Mucosa of descending colon (tissue), 3 donors: ENCODE measurements at regions not wholly inside any gene's neighbourhood (a gene's known extent, or its start where the extent isn't known, plus 50 kb on each side); places are given as distances from the start of the nearest gene placed in this dataset.

Experiments used
- ATAC-seq: fragments of 200-7000 bp; cut with Tn5 transposase; one replicate; pipeline ENCODE4 v1.9.1; 2020; ENCODE audit warnings: mild to moderate bottlenecking, moderate library complexity
- DNase-seq, 3 donors: peaks; one replicate each; pipeline ENCODE4 v3.0.0-alpha.2; 2020
- H3K36me3 ChIP-seq: fragments of 200-600 bp; one replicate; pipeline ENCODE4 v1.8.0; 2021; ENCODE audit warnings: low read depth, mild to moderate bottlenecking
- H3K4me1 ChIP-seq: fragments of 200-600 bp; one replicate; pipeline ENCODE4 v1.8.0; 2021; ENCODE audit warnings: low read depth, mild to moderate bottlenecking
- H3K4me3 ChIP-seq: fragments of 200-600 bp; one replicate; pipeline ENCODE4 v1.8.0; 2021; ENCODE audit warnings: mild to moderate bottlenecking
- H3K9me3 ChIP-seq: fragments of 200-600 bp; one replicate; pipeline ENCODE4 v1.8.0; 2021; ENCODE audit warnings: mild to moderate bottlenecking
- CTCF ChIP-seq: fragments of 200-600 bp; IDR thresholded peaks from one replicate; pipeline ENCODE4 v1.8.0; 2022; ENCODE audit warnings: antibody characterized with exemption, mild to moderate bottlenecking
- intact Hi-C, 2 donors: fragments of 100-400 bp; cut with DNase I in 1 of 2; cut with micrococcal nuclease in 1 of 2; formaldehyde crosslinking; loops; one replicate each; pipeline versions ENCODE4 v1.11.0 to v1.11.1; 2022; cut with DNase I, micrococcal nuclease
- donor health status: DM: no; HTN: no; CAD: no; lungs with moderate emphysema.
- donor health status: DM: no; HTN: no; CAD: no.
- donor health status: DM: no; HTN: yes; CAD: no.

- Histone ChIP-seq H3K4me1 (no peaks in the 10 kb centered on the region), H3K9me3 (no peaks in the 10 kb centered on the region), H3K36me3 (no peaks in the 10 kb centered on the region), H3K4me3 (no peak overlapping the region)
- ATAC-seq, result no peak
- TF ChIP-seq CTCF, result no peak
- intact Hi-C loops, result no loop called here
- no peak for DNase-seq
Measured at GRCh38 chr15:95327183-95327525, 1003.3 kb upstream of the NR2F2 start.

GRCh38 chr15:95327661-95328060, 1002.8 kb upstream of the NR2F2 start:
- Histone ChIP-seq H3K36me3 (no peaks in the 10 kb centered on the region), H3K4me1 (no peaks in the 10 kb centered on the region), H3K4me3 (no peak overlapping the region), H3K9me3 (no peaks in the 10 kb centered on the region)
- intact Hi-C loops, result no loop called here
- DNase-seq (no peak), ATAC-seq (no peak)
- no peak for TF ChIP-seq CTCF

- no peak for TF ChIP-seq CTCF
- DNase-seq, result no peak
- no peak for ATAC-seq
- intact Hi-C loops, result no loop called here
- Histone ChIP-seq H3K9me3 (no peaks in the 10 kb centered on the region), H3K4me3 (no peak overlapping the region), H3K4me1 (no peaks in the 10 kb centered on the region), H3K36me3 (no peaks in the 10 kb centered on the region)
Measured at GRCh38 chr15:95328559-95328958, 1001.9 kb upstream of the NR2F2 start.

GRCh38 chr15:95329362-95329761, 1001.1 kb upstream of the NR2F2 start:
- H3K4me1 ChIP-seq, result no peaks in the 10 kb centered on the region
- no peak for DNase-seq
- intact Hi-C loops, result no loop called here

GRCh38 chr15:95341686-95342085, 988.8 kb upstream of the NR2F2 start:
- no peak for TF ChIP-seq CTCF
- H3K4me3 ChIP-seq, result no peak overlapping the region
- H3K36me3 ChIP-seq, result no peaks in the 10 kb centered on the region
- no peaks in the 10 kb centered on the region for H3K9me3 ChIP-seq
- ATAC-seq (no peak), DNase-seq (no peak)
- no peaks in the 10 kb centered on the region for H3K4me1 ChIP-seq
- intact Hi-C loops, result no loop called here

More at GRCh38 chr15:95329362-95329761, 1001.1 kb upstream of the NR2F2 start:
- H3K36me3 ChIP-seq, result no peaks in the 10 kb centered on the region
- TF ChIP-seq CTCF, result no peak
- no peak overlapping the region for H3K4me3 ChIP-seq
- H3K9me3 ChIP-seq, result no peaks in the 10 kb centered on the region
- ATAC-seq, result no peak

GRCh38 chr15:95345867-95346266, 984.6 kb upstream of the NR2F2 start:
- intact Hi-C loops, result no loop called here

More at GRCh38 chr15:95345867-95346266, 984.6 kb upstream of the NR2F2 start:
- DNase-seq (no peak), ATAC-seq (no peak)
- no peaks in the 10 kb centered on the region for H3K4me1 ChIP-seq
- H3K36me3 ChIP-seq, result no peaks in the 10 kb centered on the region
- H3K4me3 ChIP-seq, result no peak overlapping the region
- H3K9me3 ChIP-seq, result peaks cover 2% of the 10 kb centered on the region
- TF ChIP-seq CTCF, result no peak
